ENCODE measurements at regions not wholly inside any gene's neighbourhood (a gene's known extent, or its start where the extent isn't known, plus 50 kb on each side); places are given as distances from the start of the nearest gene placed in this dataset.

DNA sequence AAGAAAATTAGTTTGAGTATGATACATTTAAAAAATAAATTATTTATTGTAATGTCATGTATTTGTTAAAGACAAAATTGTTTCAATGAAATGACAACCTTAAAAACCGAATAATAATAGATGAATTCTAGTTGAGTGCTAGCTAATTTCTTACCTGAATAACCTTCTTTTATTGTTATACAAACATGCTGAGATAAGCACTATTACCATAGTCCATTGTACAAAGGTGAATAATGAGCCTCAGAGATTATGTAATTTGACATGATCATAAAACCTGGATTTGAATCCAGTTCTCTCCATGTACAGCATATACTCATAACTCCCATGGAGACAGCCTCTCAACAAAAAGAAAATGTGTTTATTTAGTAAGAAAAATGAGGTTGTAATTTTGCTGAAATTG is 1512.9 kb downstream of the PCDH19 start:
- no peak for DNase-seq (ENCODE audit: extremely low read depth in 1 of 11, low read depth in 9 of 11, low spot score in 4 of 11)

DNA sequence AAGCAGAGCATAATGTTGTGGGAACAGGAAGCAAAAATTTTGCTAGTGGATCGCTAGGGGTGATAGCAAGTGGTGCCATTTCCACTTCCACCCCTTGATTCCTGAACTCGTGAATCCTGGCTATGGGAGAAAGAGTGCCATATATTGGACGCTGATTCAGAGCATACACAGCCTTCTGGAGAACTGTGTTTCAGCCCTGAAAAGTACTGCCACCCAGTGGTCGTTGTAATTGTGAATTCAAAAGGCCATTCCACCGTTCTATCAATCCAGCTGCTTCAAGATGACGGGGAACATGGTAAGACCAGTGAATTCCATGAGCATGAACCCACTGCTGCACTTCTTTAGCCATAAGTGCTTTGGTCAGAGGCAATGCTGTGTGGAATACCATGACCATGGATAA is 1559.4 kb downstream of the PCDH19 start:
- peak in 1 of 11 donors; percentile 1 for DNase-seq (ENCODE audit: extremely low read depth in 1 of 11, low read depth in 9 of 11, low spot score in 4 of 11)
